MCF 10A (cell line): ENCODE measurements at regions not wholly inside any gene's neighbourhood (a gene's known extent, or its start where the extent isn't known, plus 50 kb on each side); places are given as distances from the start of the nearest gene placed in this dataset.
A peak's percentile ranks its signal among the peaks of the same experiment; 100 is the strongest.

Source experiments
- BruUV-seq: library from RNA; stranded (reverse); fragments of 400-500 nt; replicated peaks from 2 replicates; lab custom pipeline; 2021; lab: Mats Ljungman, UMichigan
- CTCF ChIA-PET: fragments of 300-600 bp; sonication (Branson Sonifier 250); formaldehyde crosslinking; extraction: SDS; loops from one replicate; lab custom pipeline; 2021; ENCODE audit warnings: antibody characterized with exemption, inconsistent platforms; lab: Yijun Ruan, JAX
- POLR2A ChIA-PET: fragments of 300-600, 350-650 bp; sonication (Branson Sonifier 250); formaldehyde crosslinking; extraction: SDS; loops from one replicate; lab custom pipeline; 2020; ENCODE audit warnings: antibody characterized with exemption, inconsistent platforms; lab: Yijun Ruan, JAX
- DNase-seq: peaks from one replicate; pipeline ENCODE4 v3.0.0-alpha.2; 2018; ENCODE audit not compliant: unreplicated experiment
- H3K27ac Mint-ChIP-seq: one replicate; pipeline ENCODE4 v1.8.0; 2022; ENCODE audit warnings: mild to moderate bottlenecking, low read depth, mixed read lengths; ENCODE audit not compliant: unreplicated experiment
- H3K27me3 Mint-ChIP-seq: one replicate; pipeline ENCODE4 v1.8.0; 2022; ENCODE audit warnings: mixed read lengths; ENCODE audit not compliant: insufficient read depth, unreplicated experiment
- H3K36me3 Mint-ChIP-seq: one replicate; pipeline ENCODE4 v1.8.0; 2022; ENCODE audit warnings: mild to moderate bottlenecking, moderate library complexity, mixed read lengths; ENCODE audit not compliant: insufficient read depth, unreplicated experiment
- H3K4me1 Mint-ChIP-seq: one replicate; pipeline ENCODE4 v1.8.0; 2022; ENCODE audit warnings: mixed read lengths; ENCODE audit not compliant: insufficient read depth, unreplicated experiment
- H3K4me3 Mint-ChIP-seq: one replicate; pipeline ENCODE4 v1.8.0; 2022; ENCODE audit warnings: mild to moderate bottlenecking, moderate library complexity, mixed read lengths; ENCODE audit not compliant: unreplicated experiment
- H3K9me3 Mint-ChIP-seq: one replicate; pipeline ENCODE4 v1.8.0; 2022; ENCODE audit warnings: mixed read lengths; ENCODE audit not compliant: unreplicated experiment
- intact Hi-C: fragments of 100-400 bp; cut with micrococcal nuclease; formaldehyde crosslinking; loops from 2 replicates; pipeline ENCODE4 v1.14.1; 2022
- TF ChIP-seq, protein P1 (sequence below): fragments of 200-600 bp; IDR thresholded peaks from one replicate; pipeline ENCODE4 v1.8.0; 2022; ENCODE audit warnings: antibody characterized with exemption, mild to moderate bottlenecking; ENCODE audit not compliant: unreplicated experiment

DNA sequence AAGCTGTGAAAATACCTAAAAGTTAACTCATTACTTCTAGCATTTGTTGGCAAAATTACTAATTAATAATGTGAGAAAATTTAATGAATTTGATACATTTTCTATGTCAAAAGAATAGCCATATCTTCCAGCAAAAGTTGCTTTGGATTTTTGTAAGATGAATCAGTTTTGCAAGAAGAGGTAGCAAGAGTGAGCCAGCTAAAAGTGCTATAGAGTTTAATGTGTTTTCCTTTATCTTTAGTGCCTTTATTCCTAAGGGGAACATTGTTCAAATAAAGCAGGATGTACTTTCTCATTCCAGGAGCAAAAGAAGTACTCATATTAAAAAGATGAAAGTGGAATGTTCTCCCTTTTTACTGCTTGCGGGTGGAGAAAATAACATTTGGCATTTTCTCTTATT, 622.2 kb downstream of the ANXA1 start:
- CTCF ChIA-PET: no interaction called here
- no peak for DNase-seq
- Mint-ChIP-seq H3K4me1 (no peaks in the 10 kb centered on the region), H3K4me3 (no peak overlapping the region), H3K9me3 (no peaks in the 10 kb centered on the region), H3K27ac (no peak overlapping the region), H3K36me3 (no peaks in the 10 kb centered on the region), H3K27me3 (peaks cover 48% of the 10 kb centered on the region)
- POLR2A ChIA-PET: no interaction called here
- no TSS peak for BruUV-seq
- TF ChIP-seq, protein P1, sequence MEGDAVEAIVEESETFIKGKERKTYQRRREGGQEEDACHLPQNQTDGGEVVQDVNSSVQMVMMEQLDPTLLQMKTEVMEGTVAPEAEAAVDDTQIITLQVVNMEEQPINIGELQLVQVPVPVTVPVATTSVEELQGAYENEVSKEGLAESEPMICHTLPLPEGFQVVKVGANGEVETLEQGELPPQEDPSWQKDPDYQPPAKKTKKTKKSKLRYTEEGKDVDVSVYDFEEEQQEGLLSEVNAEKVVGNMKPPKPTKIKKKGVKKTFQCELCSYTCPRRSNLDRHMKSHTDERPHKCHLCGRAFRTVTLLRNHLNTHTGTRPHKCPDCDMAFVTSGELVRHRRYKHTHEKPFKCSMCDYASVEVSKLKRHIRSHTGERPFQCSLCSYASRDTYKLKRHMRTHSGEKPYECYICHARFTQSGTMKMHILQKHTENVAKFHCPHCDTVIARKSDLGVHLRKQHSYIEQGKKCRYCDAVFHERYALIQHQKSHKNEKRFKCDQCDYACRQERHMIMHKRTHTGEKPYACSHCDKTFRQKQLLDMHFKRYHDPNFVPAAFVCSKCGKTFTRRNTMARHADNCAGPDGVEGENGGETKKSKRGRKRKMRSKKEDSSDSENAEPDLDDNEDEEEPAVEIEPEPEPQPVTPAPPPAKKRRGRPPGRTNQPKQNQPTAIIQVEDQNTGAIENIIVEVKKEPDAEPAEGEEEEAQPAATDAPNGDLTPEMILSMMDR: no peak
- intact Hi-C loops: no loop called here

DNA sequence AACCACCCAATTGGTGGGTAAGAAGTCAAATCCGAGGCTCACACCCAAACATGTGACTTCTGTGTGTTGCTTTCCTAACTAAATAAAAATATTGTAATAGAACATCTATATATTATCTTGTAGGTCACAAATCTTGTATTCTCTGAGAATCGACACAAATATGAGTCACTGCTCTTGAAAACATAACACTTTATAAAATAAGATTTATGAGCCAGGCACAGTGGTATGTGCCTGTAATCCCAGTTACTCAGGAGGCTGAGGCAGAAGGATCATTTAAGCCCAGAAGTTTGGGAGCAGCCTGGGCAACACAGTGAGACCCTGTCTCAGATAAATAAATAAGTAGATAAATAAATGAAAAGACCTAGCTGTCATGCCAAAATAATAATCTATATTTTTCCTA, 624.1 kb downstream of the ANXA1 start:
- DNase-seq: no peak
- intact Hi-C loops: no loop called here
- H3K4me3 Mint-ChIP-seq: no peak overlapping the region
- peaks cover 11% of the 10 kb centered on the region for H3K4me1 Mint-ChIP-seq
- CTCF ChIA-PET: interaction anchor here (0.5 kb wide), 1 partner anchor 1586 kb away, joined by 3 read pairs; no protein-coding TSS in a partner anchor
- H3K9me3 Mint-ChIP-seq: no peaks in the 10 kb centered on the region
- POLR2A ChIA-PET: no interaction called here
- H3K27me3 Mint-ChIP-seq: peaks cover 46% of the 10 kb centered on the region
- TF ChIP-seq, protein P1: no peak
- no peaks in the 10 kb centered on the region for H3K36me3 Mint-ChIP-seq
- H3K27ac Mint-ChIP-seq: no peak overlapping the region
- no TSS peak for BruUV-seq

DNA sequence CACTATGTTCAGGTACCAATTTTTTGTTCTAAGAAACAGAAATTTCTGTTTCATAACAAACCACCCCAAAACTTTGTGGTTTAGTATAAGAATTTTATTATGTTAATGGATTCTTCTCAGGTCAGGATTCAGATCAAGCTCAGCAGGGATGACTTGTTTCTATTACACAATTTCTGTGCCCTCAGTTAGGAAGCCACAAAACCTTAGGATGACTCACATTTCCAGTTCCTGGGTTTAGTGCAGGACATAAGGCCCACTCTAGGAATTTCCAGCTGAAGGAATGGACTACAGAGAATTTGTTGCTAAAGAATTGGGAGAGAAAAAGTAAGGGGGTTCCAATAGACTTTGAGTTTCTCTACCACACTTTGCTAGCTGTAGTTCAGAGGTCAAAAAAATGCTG, 629.3 kb downstream of the ANXA1 start:
- ChIA-PET POLR2A (interaction anchor here (0.6 to 1.7 kb wide), 4 partner anchors 17 to 538 kb away, joined by 3 to 5 read pairs (median 3); no protein-coding TSS in a partner anchor), CTCF (no interaction called here)
- BruUV-seq: no TSS peak
- Mint-ChIP-seq H3K4me1 (peaks cover 20% of the 10 kb centered on the region), H3K27me3 (peaks cover 8% of the 10 kb centered on the region), H3K4me3 (no peak overlapping the region), H3K36me3 (no peaks in the 10 kb centered on the region), H3K9me3 (no peaks in the 10 kb centered on the region), H3K27ac (no peak overlapping the region)
- TF ChIP-seq, protein P1: no peak
- DNase-seq: peak; percentile 93
- intact Hi-C loops: loop anchor here (5.0 kb wide), 1 partner anchor 86 kb away; no protein-coding TSS in a partner anchor

DNA sequence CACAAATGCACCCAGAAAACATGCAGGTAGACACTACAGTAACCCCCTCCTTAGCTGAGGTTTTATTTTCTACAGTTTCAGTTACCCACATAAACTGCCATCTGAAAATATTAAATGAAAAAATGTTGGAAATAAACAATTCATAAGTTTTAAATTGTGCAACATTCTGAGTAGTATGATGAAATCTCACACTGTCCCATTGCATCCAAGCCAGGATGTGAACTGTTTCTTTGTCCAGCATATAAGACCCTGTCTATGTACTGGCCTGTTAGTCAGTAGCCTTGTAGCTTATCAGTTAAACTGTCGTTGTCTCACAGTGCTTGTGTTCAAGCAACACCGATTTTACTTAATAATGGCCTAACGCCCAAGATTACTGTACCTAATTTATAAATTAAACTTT, 630.5 kb downstream of the ANXA1 start:
- ChIA-PET POLR2A (interaction anchor here (1.7 kb wide), 1 partner anchor 67 kb away, joined by 5 read pairs; no protein-coding TSS in a partner anchor), CTCF (no interaction called here)
- no peaks in the 10 kb centered on the region for H3K9me3 Mint-ChIP-seq
- peak; percentile 62 for DNase-seq
- no peak overlapping the region for H3K27ac Mint-ChIP-seq
- intact Hi-C loops: loop anchor here (5.0 kb wide), 1 partner anchor 85 kb away; no protein-coding TSS in a partner anchor
- BruUV-seq: no TSS peak
- TF ChIP-seq, protein P1: no peak
- H3K4me1 Mint-ChIP-seq: peaks cover 20% of the 10 kb centered on the region
- H3K27me3 Mint-ChIP-seq: peaks cover 8% of the 10 kb centered on the region
- H3K36me3 Mint-ChIP-seq: no peaks in the 10 kb centered on the region
- H3K4me3 Mint-ChIP-seq: no peak overlapping the region
